Endothelial cell (in vitro differentiated cells): ENCODE measurements at regions not wholly inside any gene's neighbourhood (a gene's known extent, or its start where the extent isn't known, plus 50 kb on each side); places are given as distances from the start of the nearest gene placed in this dataset.

ENCODE experiments used
- DNase-seq: peaks from one replicate; pipeline ENCODE4 v3.0.0; 2021; ENCODE audit warnings: low spot score
- H3K27ac Mint-ChIP-seq: one replicate; pipeline ENCODE4 v1.8.0; 2021; ENCODE audit warnings: mixed read lengths, inconsistent platforms; ENCODE audit not compliant: unreplicated experiment
- H3K27me3 Mint-ChIP-seq: one replicate; pipeline ENCODE4 v1.8.0; 2021; ENCODE audit warnings: mild to moderate bottlenecking, moderate library complexity, mixed read lengths, inconsistent platforms; ENCODE audit not compliant: unreplicated experiment
- H3K36me3 Mint-ChIP-seq: one replicate; pipeline ENCODE4 v1.8.0; 2021; ENCODE audit warnings: mild to moderate bottlenecking, low read depth, mixed read lengths, inconsistent platforms; ENCODE audit not compliant: unreplicated experiment
- H3K4me1 Mint-ChIP-seq: one replicate; pipeline ENCODE4 v1.8.0; 2021; ENCODE audit warnings: mild to moderate bottlenecking, mixed read lengths, inconsistent platforms; ENCODE audit not compliant: unreplicated experiment
- H3K4me3 Mint-ChIP-seq: one replicate; pipeline ENCODE4 v1.8.0; 2021; ENCODE audit warnings: mild to moderate bottlenecking, mixed read lengths, inconsistent platforms; ENCODE audit not compliant: unreplicated experiment
- H3K9me3 Mint-ChIP-seq: one replicate; pipeline ENCODE4 v1.8.0; 2021; ENCODE audit warnings: mixed read lengths, inconsistent platforms; ENCODE audit not compliant: unreplicated experiment
- TF ChIP-seq, protein P1 (sequence below): fragments of 200-600 bp; sonication (generic); IDR thresholded peaks from one replicate; pipeline ENCODE4 v1.5.0; 2021; ENCODE audit warnings: antibody characterized with exemption; ENCODE audit not compliant: unreplicated experiment

DNA sequence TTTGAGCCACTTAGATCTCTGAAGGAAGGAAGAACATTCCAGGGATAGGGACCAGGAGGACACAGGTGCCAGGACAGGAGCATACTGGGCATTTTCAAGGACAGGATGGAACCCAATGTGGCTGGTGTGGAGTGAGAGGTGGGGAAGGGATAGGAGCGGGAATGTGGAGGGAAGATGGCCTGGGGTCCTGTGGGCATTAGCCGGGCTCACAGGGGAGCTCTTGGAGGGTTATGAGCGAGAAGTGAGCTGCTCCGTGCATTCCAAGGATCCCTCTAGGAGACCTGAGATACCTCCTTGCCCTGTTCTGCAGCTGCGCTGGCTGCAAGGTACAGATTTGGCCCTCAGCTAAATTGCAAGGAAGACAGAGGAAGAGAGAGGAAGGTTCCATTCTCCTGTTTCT, 87.5 kb downstream of the IER5 start:
- Mint-ChIP-seq H3K27me3 (peaks cover 6% of the 10 kb centered on the region), H3K27ac (no peak overlapping the region), H3K4me3 (no peak overlapping the region), H3K36me3 (peaks cover 4% of the 10 kb centered on the region), H3K4me1 (peaks cover 10% of the 10 kb centered on the region), H3K9me3 (no peaks in the 10 kb centered on the region)
- DNase-seq, result no peak
- TF ChIP-seq, protein P1, sequence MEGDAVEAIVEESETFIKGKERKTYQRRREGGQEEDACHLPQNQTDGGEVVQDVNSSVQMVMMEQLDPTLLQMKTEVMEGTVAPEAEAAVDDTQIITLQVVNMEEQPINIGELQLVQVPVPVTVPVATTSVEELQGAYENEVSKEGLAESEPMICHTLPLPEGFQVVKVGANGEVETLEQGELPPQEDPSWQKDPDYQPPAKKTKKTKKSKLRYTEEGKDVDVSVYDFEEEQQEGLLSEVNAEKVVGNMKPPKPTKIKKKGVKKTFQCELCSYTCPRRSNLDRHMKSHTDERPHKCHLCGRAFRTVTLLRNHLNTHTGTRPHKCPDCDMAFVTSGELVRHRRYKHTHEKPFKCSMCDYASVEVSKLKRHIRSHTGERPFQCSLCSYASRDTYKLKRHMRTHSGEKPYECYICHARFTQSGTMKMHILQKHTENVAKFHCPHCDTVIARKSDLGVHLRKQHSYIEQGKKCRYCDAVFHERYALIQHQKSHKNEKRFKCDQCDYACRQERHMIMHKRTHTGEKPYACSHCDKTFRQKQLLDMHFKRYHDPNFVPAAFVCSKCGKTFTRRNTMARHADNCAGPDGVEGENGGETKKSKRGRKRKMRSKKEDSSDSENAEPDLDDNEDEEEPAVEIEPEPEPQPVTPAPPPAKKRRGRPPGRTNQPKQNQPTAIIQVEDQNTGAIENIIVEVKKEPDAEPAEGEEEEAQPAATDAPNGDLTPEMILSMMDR, result no peak

DNA sequence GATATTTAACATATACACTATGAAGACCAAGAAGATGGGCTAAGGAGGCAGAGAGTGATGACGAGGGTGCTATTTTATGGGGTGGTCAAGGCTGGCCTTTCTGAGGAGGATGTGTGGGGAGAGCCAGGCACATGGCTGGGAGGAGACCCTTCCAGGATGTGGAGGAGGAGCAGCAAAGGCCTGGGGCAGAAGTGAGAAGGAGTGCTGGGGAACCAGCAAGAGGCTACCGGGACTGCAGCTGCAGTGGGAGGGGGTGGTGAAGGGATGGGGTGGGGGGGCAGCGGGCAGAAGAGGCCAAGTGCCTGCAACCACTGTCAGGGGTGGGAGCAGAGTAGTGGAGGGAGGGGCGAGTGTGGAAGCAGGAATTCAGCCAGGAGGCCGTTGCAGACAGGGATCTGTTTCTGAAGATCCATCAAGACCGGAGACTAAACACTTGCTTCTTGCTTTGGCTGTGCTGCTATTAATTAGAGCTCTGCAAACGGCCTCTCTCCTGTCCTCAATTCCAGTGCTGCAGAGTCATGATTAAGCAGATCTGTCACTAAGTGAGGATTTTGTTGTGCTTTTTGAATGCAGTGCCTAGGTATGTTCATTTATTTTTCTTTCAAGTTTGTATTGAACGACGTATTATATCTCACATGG, 89.9 kb downstream of the IER5 start:
- no peak overlapping the region for H3K27ac Mint-ChIP-seq
- H3K4me1 Mint-ChIP-seq, result peaks cover 10% of the 10 kb centered on the region

DNA sequence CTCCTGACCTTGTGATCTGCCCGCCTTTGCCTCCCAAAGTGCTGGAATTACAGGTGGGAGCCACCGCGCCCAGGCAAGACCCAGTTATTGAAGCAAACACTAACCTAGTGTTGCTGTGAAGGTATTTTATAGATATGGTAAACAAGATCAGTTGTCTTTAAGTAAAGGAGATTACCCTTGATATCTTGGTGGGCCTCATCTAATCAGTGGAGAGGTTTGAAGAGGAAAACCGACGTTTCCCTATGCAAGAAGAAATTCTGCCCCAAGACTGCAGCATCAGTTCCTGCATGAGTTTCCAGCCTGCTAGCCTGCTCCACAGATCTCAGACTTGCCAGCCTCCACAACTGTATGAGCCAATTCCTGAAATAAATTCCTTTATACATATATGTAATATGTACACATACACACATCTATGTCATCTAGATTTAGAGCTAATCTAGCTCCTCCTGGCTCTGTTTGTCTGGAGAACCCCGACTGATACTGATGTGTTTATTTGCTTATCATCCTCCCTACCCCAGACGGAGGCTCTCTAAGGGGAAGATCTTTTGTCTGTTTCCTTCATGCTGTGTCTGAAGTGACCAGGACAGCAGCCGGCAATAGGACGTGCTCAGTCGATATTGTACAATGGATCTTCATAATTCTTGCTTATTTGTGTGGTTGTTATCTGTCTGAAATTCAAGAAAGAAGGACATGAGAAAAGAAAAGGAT, 90.9 kb downstream of the IER5 start:
- peaks cover 6% of the 10 kb centered on the region for H3K27me3 Mint-ChIP-seq
- TF ChIP-seq, protein P1, result no peak

More for the DNA sequence above, 89.9 kb downstream of the IER5 start:
- TF ChIP-seq, protein P1, result no peak
- no peaks in the 10 kb centered on the region for H3K9me3 Mint-ChIP-seq
- no peak overlapping the region for H3K4me3 Mint-ChIP-seq
- no peak for DNase-seq
- no peaks in the 10 kb centered on the region for H3K36me3 Mint-ChIP-seq
- H3K27me3 Mint-ChIP-seq, result peaks cover 6% of the 10 kb centered on the region

DNA sequence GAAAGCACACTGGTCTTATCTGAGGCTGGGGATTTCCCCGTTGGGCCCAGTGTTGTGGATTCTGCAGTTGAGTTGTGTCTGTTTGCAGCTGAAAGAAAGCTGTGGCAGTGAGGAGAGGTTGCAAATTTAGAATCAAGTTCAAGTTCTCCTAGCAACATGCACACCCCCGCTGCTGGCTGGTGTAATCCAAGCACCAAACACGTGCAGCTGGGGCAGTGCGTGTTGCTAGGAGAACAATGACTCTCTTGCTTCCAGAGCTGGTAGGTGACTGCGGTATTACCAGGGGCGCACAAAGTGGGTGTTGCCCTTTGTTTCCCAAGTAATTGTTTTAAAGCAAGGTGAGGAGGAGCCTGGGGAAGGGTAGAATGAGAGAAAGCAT, 91.5 kb downstream of the IER5 start:
- no peak overlapping the region for H3K4me3 Mint-ChIP-seq
- peak overlapping the region; percentile 78 for H3K27ac Mint-ChIP-seq
- peaks cover 6% of the 10 kb centered on the region for H3K27me3 Mint-ChIP-seq
- DNase-seq, result no peak
- H3K36me3 Mint-ChIP-seq, result no peaks in the 10 kb centered on the region
- peaks cover 10% of the 10 kb centered on the region for H3K4me1 Mint-ChIP-seq
- TF ChIP-seq, protein P1, result no peak
- no peaks in the 10 kb centered on the region for H3K9me3 Mint-ChIP-seq

More for the DNA sequence above, 90.9 kb downstream of the IER5 start:
- Mint-ChIP-seq H3K36me3 (no peaks in the 10 kb centered on the region), H3K4me3 (no peak overlapping the region), H3K4me1 (peaks cover 10% of the 10 kb centered on the region), H3K9me3 (no peaks in the 10 kb centered on the region), H3K27ac (no peak overlapping the region)
- no peak for DNase-seq

DNA sequence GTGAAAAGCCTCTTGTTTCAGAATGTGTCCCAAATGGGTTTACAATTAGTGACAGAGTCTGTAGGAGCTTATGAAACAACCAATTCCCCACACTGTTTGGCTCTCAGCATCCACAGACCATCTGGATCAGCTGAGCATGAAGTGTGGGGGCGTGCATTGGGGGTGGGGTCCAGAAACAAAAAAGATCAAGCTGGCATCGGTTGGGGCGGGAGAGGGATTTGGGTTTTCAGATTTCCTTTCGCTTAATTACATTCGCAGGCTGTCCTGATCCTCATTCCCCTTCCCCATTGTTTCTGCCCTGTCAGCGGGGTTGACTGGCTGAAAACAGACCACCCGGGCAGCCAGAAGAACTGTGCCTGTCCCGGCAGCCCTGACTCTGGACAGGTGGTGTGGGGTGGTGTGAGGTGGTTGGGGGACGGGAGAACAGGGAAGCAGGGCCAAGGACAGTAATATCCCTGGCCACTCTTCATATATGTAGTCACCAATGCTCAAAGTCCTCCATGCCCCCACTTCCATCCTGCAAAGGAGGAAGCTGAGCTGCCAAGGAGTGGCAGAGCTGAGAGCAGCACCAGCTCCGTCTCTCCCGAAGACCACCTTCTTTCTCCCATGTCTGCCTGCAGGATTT, 92.0 kb downstream of the IER5 start:
- Mint-ChIP-seq H3K36me3 (no peaks in the 10 kb centered on the region), H3K27ac (peak overlapping the region; percentile 78), H3K4me1 (peaks cover 10% of the 10 kb centered on the region), H3K4me3 (no peak overlapping the region), H3K27me3 (peaks cover 6% of the 10 kb centered on the region), H3K9me3 (no peaks in the 10 kb centered on the region)
- no peak for DNase-seq
- TF ChIP-seq, protein P1, result no peak
